GM19240 (cell line): ENCODE measurements at regions not wholly inside any gene's neighbourhood (a gene's known extent, or its start where the extent isn't known, plus 50 kb on each side); places are given as distances from the start of the nearest gene placed in this dataset.

Experiments
- DNase-seq: peaks from one replicate; pipeline ENCODE4 v3.0.0; 2011; ENCODE audit warnings: low spot score; ENCODE audit not compliant: insufficient read length

- DNase-seq = no peak
Measured at GRCh38 chr4:1543561-1543960, 137.3 kb upstream of the NKX1-1 start.

DNA sequence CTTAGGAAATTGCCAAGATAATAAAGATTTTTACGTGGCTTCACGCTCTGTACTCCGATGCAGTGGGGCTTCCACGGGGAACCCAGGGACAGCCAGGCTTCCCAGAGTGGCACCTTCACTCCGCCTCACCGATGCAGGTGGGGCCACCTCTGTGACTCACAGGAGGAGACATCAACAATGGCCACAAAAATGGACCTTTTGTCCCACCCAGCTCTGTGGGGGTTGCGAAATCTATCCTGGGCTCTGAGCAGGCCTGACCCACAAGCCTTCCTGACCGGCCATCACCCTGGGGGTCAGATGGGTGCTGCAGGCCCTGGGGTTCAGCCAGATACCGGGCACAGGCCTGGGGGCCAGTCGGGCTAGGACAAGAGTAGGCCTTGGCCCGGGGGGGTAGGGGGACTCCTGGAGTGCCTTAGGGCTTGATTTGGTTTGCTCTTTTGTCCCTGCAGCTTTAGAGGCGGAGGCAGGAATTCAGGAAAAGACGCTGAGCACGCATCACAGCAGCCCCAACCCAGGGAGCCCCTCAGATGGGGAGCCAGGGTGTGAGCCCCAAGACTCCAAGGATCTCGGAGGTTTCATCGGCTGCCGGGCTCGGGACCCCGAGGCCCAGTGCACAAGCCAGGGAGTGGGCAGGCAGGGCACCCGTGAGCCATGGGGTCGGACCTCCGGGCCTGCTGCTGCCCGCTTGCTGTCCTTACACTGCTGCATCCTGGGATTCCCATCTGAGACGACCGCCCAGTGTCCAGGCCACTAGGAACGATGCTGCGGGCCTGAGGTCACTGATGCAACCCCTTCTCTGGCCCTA lies 136.5 kb upstream of the NKX1-1 start:
- no peak for DNase-seq

- no peak for DNase-seq
Measured at GRCh38 chr4:1542226-1542490, 135.9 kb upstream of the NKX1-1 start.

DNA sequence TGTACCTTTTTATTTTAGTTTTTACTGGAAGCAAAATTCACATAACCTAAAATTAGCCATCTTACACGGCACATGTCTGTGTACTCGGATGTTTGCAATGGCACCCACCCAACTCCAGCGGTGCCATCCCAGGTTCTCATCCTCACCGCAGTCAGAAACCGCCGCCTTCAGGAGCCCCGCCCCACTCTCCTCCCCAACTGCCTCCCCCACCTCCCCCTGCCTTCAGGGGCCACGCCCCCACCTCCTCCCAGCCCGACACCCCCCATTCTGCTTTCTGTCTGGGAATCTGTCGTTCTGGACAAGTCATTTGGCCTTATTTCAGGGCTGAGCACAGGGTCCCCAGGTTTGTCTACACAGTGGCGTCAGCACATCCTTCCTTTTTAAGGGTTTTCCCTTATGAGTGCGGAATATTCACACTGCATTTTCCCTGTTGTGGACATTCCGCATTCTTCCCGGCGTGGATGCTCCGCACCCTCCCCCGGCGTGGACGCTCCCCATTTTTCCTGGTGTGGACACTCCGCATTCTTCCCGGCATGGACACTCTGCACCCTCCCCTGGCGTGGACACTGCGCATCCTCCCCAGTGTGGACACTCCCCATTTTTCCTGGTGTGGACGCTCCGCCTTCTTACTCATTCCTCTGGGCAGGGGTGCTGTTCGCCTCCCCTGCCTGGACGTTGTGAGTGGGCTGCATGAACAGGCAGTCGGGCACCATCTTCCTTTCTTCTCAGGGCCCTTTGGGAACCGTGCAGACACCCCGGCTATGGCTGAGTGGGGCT lies 135.4 kb upstream of the NKX1-1 start:
- no peak for DNase-seq

GRCh38 chr4:1540601-1541375 lies 134.5 kb upstream of the NKX1-1 start:
- no peak for DNase-seq

GRCh38 chr4:1539859-1540600 lies 133.8 kb upstream of the NKX1-1 start:
- no peak for DNase-seq

GRCh38 chr4:1538941-1539772 lies 132.9 kb upstream of the NKX1-1 start:
- no peak for DNase-seq

- DNase-seq = no peak
Measured at GRCh38 chr4:1538096-1538410, 131.8 kb upstream of the NKX1-1 start.

DNA sequence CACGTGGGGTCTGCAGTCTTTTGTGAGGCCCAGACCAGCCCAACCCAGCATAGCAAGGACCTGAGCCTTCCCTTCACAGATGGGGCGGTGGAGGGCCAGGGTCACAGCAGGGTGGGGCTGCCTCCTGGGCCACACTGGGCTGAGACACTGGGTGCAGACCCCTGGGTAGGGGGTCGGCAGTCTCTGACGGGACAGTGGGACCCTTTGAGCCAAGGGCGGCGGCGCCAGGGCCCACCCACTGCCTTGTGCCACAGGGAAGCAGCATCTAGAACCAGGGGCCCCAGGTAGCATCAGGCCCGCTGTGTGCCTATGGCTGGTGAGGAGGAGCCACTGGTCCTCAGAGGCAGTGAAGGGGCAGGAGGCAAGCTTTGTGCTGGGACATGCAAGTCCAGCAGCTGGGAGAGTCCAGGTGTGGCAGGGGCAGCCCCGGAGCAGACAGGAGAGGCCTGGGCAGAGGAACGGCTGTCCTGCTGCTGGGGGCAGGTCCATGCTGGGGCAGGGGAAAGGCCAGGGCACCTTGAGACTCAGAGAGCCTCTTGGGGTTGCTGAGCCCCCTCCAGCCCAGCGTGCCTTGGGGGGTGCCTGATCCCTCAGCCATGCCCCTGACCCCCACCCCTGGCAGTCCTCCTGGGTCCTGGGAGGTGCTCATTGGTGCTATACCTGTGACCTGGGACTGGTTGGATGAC lies 131.3 kb upstream of the NKX1-1 start:
- no peak for DNase-seq

DNA sequence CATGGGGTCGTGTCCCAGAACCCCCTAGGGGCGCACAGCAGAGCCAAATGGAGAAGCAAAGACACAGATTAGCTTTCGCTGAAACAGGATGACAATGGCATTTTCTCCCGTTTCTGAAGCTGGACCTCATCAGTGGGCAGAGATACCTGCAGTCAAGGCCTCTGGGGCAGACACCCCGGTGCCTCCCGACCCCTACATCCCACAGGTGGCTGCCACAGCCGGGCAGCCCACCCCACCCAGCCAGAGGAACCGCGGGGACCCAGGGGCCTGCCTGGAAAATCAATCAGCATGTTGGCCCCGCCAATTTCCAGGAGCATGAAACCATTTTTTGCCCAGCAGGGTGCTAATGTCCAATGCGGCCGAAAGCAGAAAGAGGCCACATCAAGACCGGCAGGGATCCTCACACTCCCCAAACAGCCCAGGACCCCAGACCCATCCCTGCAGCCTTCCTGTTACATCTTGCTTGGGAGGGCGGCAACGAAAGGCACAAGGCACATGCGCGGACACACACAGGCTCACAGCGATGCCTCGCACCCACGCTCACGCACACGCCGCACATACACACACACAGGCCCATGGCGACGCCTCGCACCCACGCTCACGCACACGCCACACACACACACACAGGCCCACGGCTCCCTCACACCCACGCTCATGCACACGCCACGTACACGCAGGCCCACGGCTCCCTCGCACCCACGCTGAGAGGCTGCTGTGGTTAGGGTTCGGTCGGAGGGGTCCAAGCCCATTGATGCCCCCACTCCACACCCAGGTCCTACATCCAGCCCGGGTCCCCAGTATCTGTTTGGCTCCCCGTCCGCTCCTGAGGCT lies 130.6 kb upstream of the NKX1-1 start:
- no peak for DNase-seq

DNA sequence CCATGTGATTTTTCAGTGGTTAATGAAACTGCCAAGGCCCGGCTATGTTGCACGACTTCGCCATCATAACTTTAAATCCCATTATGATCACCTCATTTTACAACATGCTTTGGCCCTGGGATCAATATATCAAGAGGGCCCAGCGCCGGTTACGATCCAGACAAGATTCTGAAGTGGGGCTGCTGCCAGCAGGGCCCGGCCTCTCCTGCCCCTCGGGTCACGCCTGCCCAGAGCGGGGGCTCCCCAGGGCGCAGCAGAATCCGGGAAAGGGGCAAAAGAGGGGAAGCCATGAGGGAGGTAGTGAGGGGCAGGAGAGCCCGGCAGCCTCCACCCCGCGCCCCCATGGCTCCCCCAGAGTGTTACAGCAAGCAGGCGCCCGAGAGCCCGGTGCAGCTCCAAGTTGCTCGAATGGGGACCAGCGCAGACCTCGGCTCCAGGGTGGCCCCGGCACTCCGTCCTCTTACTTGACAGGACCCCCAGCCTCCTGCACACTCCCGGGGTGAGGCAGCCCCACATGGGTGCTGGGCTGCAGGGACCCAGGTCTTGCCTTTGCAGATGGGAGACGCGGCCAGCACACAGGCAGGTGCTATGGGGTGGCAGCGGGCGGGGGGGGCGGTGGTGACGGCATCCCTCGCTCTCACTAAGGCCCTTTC lies 129.8 kb upstream of the NKX1-1 start:
- DNase-seq = no peak

DNA sequence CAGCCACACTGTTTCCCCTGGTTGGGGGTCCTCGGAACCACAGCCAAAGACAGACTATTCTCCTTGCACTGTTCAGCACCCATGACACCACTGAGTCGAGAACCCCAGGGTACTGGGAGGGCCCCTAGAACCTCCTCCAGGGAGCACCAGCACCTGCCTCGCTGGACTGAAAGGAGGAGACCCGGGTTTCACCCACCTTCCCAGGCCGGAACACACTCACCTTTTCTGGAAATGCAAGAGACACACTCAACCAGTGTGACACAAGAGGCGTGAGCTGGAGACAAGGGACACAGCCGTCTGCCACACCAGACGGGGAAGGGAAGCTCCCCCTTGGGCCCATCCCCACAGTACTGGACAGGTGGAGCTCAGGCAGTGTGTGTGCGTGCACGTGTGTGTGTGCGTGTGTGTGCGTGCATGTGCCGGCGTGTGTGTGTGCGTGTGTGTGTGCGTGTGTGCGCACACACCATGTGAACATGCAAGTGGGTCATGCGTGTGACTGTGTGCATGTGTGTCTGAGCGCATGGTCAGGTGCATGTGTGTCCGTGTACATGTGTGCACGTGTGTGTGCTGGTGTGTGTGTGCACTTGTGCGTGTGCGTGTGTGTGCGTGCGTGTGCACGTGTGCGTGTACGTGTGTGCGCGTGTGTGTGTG lies 128.8 kb upstream of the NKX1-1 start:
- no peak for DNase-seq

GRCh38 chr4:1534095-1534872 lies 128.0 kb upstream of the NKX1-1 start:
- no peak for DNase-seq

- DNase-seq = no peak
Measured at GRCh38 chr4:1533501-1534064, 127.3 kb upstream of the NKX1-1 start.

DNA sequence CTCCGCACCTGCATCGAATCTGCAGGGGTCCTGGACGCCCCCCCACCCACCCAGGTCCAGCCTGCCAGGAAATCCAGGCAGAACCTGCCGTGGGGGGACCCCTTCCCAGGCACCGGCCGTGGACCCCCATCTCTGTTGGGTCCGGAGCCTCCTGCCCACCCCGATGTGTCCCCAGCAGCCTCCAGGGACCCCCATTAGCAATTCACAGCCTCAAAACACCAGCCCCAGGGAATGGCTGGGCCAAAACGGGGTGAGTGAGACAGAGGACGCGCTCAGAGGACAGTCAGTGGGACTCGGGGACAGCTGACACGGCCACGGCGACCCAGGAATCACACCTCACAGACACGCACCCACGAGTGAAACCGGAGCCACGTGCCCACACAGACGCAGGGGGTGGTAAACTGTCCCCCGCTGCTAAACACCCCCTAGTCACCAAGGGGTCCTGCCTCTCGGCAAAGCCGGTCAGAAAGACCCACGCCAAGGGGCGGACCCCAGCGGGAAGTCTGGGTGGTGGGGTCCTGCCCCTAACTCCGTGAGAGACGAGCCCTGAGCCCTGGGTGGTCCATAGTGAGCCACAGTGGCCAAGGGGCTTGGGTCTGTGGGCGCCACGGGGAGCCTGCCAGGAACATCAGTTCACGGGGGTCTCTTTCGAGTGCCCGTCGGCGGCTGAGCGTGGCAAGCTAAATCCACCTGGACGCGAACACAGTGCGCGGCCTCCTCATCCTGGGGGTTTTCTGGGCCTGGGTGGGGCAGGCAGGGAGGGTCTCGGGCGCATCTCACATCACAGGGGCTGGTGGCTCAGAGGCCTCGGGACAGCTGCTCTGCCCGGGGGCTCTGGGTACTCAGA lies 126.5 kb upstream of the NKX1-1 start:
- DNase-seq = no peak
